Vagina (tissue), 2 donors: ENCODE measurements at regions not wholly inside any gene's neighbourhood (a gene's known extent, or its start where the extent isn't known, plus 50 kb on each side); places are given as distances from the start of the nearest gene placed in this dataset.

Experiments used
- DNase-seq, 2 donors: peaks; one replicate each; pipeline ENCODE4 v3.0.0-alpha.2; 2017; ENCODE audit errors: extremely low spot score in 2 of 2
- H3K27ac ChIP-seq: fragments of 200-600 bp; sonication (generic); one replicate; pipeline ENCODE4 v1.5.1; 2019
- H3K27me3 ChIP-seq: fragments of 200-600 bp; sonication (generic); one replicate; pipeline ENCODE4 v1.5.1; 2019
- H3K36me3 ChIP-seq, 2 donors: fragments of 200-600 bp; sonication (generic); one replicate each; pipeline ENCODE4 v1.5.1; 2017 to 2019
- H3K4me1 ChIP-seq: fragments of 200-600 bp; sonication (generic); one replicate; pipeline ENCODE4 v1.5.1; 2019
- H3K4me3 ChIP-seq, 2 donors: fragments of 200-600 bp; sonication (generic); 1 replicate in 1 of 2; 2 replicates in 1 of 2; pipeline ENCODE4 v1.5.1; 2016 to 2019
- H3K9me3 ChIP-seq: fragments of 200-600 bp; sonication (generic); one replicate; pipeline ENCODE4 v1.5.1; 2019
- POLR2A ChIP-seq, 2 donors: fragments of 450-650 bp; IDR thresholded peaks; one replicate each; pipeline ENCODE4 v1.6.1; 2017; ENCODE audit warnings: antibody characterized with exemption in 2 of 2, mild to moderate bottlenecking in 2 of 2, moderate library complexity in 2 of 2
- POLR2AphosphoS5 ChIP-seq, 2 donors: sonication (generic); formaldehyde crosslinking; IDR thresholded peaks; one replicate each; pipeline ENCODE4 v1.9.0; 2017; ENCODE audit warnings: antibody characterized with exemption in 2 of 2, mild to moderate bottlenecking in 2 of 2, low read depth in 1 of 2; ENCODE audit not compliant: insufficient read depth in 1 of 2
- intact Hi-C: fragments of 100-400 bp; cut with DNase I; formaldehyde crosslinking; loops from one replicate; pipeline ENCODE4 v1.15.1; 2023
- TF ChIP-seq, protein P1 (sequence below), 3 experiments: fragments of 450-650 bp in 2 of 3; fragments of 200-600 bp in 1 of 3; sonication (generic) in 1 of 3; IDR thresholded peaks; one replicate each; pipeline ENCODE4 v1.5.1; 2017 to 2019; ENCODE audit warnings: antibody characterized with exemption in 3 of 3, mild to moderate bottlenecking in 2 of 3, moderate library complexity in 2 of 3

GRCh38 chr2:188189356-188189755 is 102.3 kb upstream of the GULP1 start:
- H3K27ac ChIP-seq = no peak overlapping the region
- TF ChIP-seq, protein P1, sequence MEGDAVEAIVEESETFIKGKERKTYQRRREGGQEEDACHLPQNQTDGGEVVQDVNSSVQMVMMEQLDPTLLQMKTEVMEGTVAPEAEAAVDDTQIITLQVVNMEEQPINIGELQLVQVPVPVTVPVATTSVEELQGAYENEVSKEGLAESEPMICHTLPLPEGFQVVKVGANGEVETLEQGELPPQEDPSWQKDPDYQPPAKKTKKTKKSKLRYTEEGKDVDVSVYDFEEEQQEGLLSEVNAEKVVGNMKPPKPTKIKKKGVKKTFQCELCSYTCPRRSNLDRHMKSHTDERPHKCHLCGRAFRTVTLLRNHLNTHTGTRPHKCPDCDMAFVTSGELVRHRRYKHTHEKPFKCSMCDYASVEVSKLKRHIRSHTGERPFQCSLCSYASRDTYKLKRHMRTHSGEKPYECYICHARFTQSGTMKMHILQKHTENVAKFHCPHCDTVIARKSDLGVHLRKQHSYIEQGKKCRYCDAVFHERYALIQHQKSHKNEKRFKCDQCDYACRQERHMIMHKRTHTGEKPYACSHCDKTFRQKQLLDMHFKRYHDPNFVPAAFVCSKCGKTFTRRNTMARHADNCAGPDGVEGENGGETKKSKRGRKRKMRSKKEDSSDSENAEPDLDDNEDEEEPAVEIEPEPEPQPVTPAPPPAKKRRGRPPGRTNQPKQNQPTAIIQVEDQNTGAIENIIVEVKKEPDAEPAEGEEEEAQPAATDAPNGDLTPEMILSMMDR (IDR thresholded peaks at IDR 0.05) = no peak
- TF ChIP-seq POLR2AphosphoS5 (IDR thresholded peaks at IDR 0.05; ENCODE audit: insufficient read depth in 1 of 2, low read depth in 1 of 2) (no peak), POLR2A (IDR thresholded peaks at IDR 0.05) (no peak)
- H3K36me3 ChIP-seq = no peaks in the 10 kb centered on the region
- no peaks in the 10 kb centered on the region for H3K4me1 ChIP-seq
- no peaks in the 10 kb centered on the region for H3K9me3 ChIP-seq
- H3K4me3 ChIP-seq = no peak overlapping the region
- no peak for DNase-seq
- intact Hi-C loops = no loop called here
- no peaks in the 10 kb centered on the region for H3K27me3 ChIP-seq

- Histone ChIP-seq H3K4me1 (no peaks in the 10 kb centered on the region), H3K9me3 (no peaks in the 10 kb centered on the region), H3K36me3 (no peaks in the 10 kb centered on the region), H3K27ac (no peak overlapping the region), H3K4me3 (no peak overlapping the region), H3K27me3 (no peaks in the 10 kb centered on the region)
- DNase-seq = no peak
- TF ChIP-seq POLR2AphosphoS5 (IDR thresholded peaks at IDR 0.05; ENCODE audit: insufficient read depth in 1 of 2, low read depth in 1 of 2) = no peak
- TF ChIP-seq, protein P1 (IDR thresholded peaks at IDR 0.05) = no peak
- intact Hi-C loops = no loop called here
These were observed 98.4 kb upstream of the GULP1 start for GRCh38 chr2:188193230-188193629.

- H3K4me1 ChIP-seq = no peaks in the 10 kb centered on the region
- intact Hi-C loops = no loop called here
- no peaks in the 10 kb centered on the region for H3K9me3 ChIP-seq
- no peak for TF ChIP-seq POLR2A (IDR thresholded peaks at IDR 0.05)
- TF ChIP-seq POLR2AphosphoS5 (IDR thresholded peaks at IDR 0.05; ENCODE audit: insufficient read depth in 1 of 2, low read depth in 1 of 2) = no peak
- TF ChIP-seq, protein P1 (IDR thresholded peaks at IDR 0.05) = no peak
- H3K36me3 ChIP-seq = no peaks in the 10 kb centered on the region
- H3K27me3 ChIP-seq = no peaks in the 10 kb centered on the region
- DNase-seq = no peak
- H3K4me3 ChIP-seq = no peak overlapping the region
- no peak overlapping the region for H3K27ac ChIP-seq
These were observed 95.2 kb upstream of the GULP1 start for GRCh38 chr2:188196343-188197008.

GRCh38 chr2:188199716-188200128 is 92.0 kb upstream of the GULP1 start:
- no peak overlapping the region for H3K27ac ChIP-seq
- no peaks in the 10 kb centered on the region for H3K27me3 ChIP-seq
- H3K4me3 ChIP-seq = no peak overlapping the region
- DNase-seq = no peak
- H3K4me1 ChIP-seq = no peaks in the 10 kb centered on the region
- no peaks in the 10 kb centered on the region for H3K36me3 ChIP-seq
- intact Hi-C loops = no loop called here
- TF ChIP-seq POLR2A (IDR thresholded peaks at IDR 0.05) (no peak), POLR2AphosphoS5 (IDR thresholded peaks at IDR 0.05; ENCODE audit: insufficient read depth in 1 of 2, low read depth in 1 of 2) (no peak)
- TF ChIP-seq, protein P1 (IDR thresholded peaks at IDR 0.05) = no peak
- H3K9me3 ChIP-seq = no peaks in the 10 kb centered on the region

- no peaks in the 10 kb centered on the region for H3K27me3 ChIP-seq
- DNase-seq = no peak
- H3K36me3 ChIP-seq = no peaks in the 10 kb centered on the region
- intact Hi-C loops = no loop called here
- no peaks in the 10 kb centered on the region for H3K9me3 ChIP-seq
- H3K27ac ChIP-seq = no peak overlapping the region
- no peak for TF ChIP-seq POLR2AphosphoS5 (IDR thresholded peaks at IDR 0.05; ENCODE audit: insufficient read depth in 1 of 2, low read depth in 1 of 2)
- no peak for TF ChIP-seq POLR2A (IDR thresholded peaks at IDR 0.05)
- TF ChIP-seq, protein P1 (IDR thresholded peaks at IDR 0.05) = no peak
- no peak overlapping the region for H3K4me3 ChIP-seq
- no peaks in the 10 kb centered on the region for H3K4me1 ChIP-seq
These were observed 90.0 kb upstream of the GULP1 start for GRCh38 chr2:188201639-188202038.
